OCI-LY7 (cell line): ENCODE measurements at regions not wholly inside any gene's neighbourhood (a gene's known extent, or its start where the extent isn't known, plus 50 kb on each side); places are given as distances from the start of the nearest gene placed in this dataset.
"Not testable (repeated sequence)": the region's sequence is repeated elsewhere in the genome, so short reads cannot be mapped to it uniquely, and the experiment has no call there.

Experiments used
- BruUV-seq: library from RNA; stranded (reverse); fragments of 400-500 nt; replicated peaks from 2 replicates; lab custom pipeline; 2021; lab: Mats Ljungman, UMichigan
- CTCF ChIA-PET: fragments of 300-600 bp; sonication (Branson Sonifier 250); formaldehyde crosslinking; loops from one replicate; lab custom pipeline; 2022; ENCODE audit warnings: antibody characterized with exemption; ENCODE audit not compliant: unreplicated experiment; lab: Charles Lee
- POLR2A ChIA-PET: fragments of 300-600 bp; sonication (Branson Sonifier 250); formaldehyde crosslinking; loops from one replicate; lab custom pipeline; 2022; ENCODE audit warnings: antibody characterized with exemption; lab: Charles Lee
- DNase-seq: peaks from one replicate; pipeline ENCODE4 v3.0.0-alpha.2; 2015; ENCODE audit warnings: low spot score
- H2AFZ ChIP-seq: fragments of 200-600 bp; sonication (generic), shearing (Covaris generic); 2 replicates; pipeline ENCODE4 v1.6.1; 2014; ENCODE audit warnings: mild to moderate bottlenecking, antibody characterized with exemption, low read length, moderate library complexity
- H3K27ac ChIP-seq: fragments of 200-600 bp; sonication (generic); 2 replicates; pipeline ENCODE4 v1.5.1; 2014; ENCODE audit warnings: mixed run types, low read depth, mild to moderate bottlenecking, moderate library complexity, low read length, inconsistent platforms; ENCODE audit not compliant: poor library complexity, severe bottlenecking
- H3K36me3 ChIP-seq: fragments of 200-600 bp; sonication (generic); 2 replicates; pipeline ENCODE4 v1.6.1; 2014; ENCODE audit warnings: mild to moderate bottlenecking, antibody characterized with exemption, low read length, moderate library complexity, mixed read lengths; ENCODE audit not compliant: insufficient read depth
- H3K4me1 ChIP-seq: fragments of 200-600 bp; sonication (generic); 2 replicates; pipeline ENCODE4 v1.5.1; 2014; ENCODE audit warnings: mild to moderate bottlenecking, low read length; ENCODE audit not compliant: insufficient read depth, poor library complexity, severe bottlenecking
- H3K4me2 ChIP-seq: fragments of 200-600 bp; sonication (generic); 2 replicates; pipeline ENCODE4 v1.6.1; 2014; ENCODE audit warnings: mild to moderate bottlenecking, low read length
- H3K4me3 ChIP-seq: fragments of 200-600 bp; sonication (generic); 2 replicates; pipeline ENCODE4 v1.5.1; 2014; ENCODE audit warnings: mild to moderate bottlenecking, low read depth, low read length; ENCODE audit not compliant: poor library complexity, severe bottlenecking
- H3K79me2 ChIP-seq: fragments of 200-600 bp; sonication (generic); 2 replicates; pipeline ENCODE4 v1.6.1; 2016; ENCODE audit warnings: low read depth, mild to moderate bottlenecking, low read length, moderate library complexity, mixed read lengths; ENCODE audit not compliant: insufficient read depth
- H3K9me2 ChIP-seq: fragments of 200-600 bp; sonication (generic); 2 replicates; pipeline ENCODE4 v1.6.1; 2016; ENCODE audit warnings: mild to moderate bottlenecking, low read length, mixed read lengths; ENCODE audit not compliant: insufficient read depth
- H3K9me3 ChIP-seq: fragments of 200-600 bp; sonication (generic); 2 replicates; pipeline ENCODE4 v1.6.1; 2014; ENCODE audit warnings: mild to moderate bottlenecking, mixed run types, low read length, mixed read lengths
- H4K20me1 ChIP-seq: fragments of 200-600 bp; sonication (generic); 2 replicates; pipeline ENCODE4 v1.6.1; 2014; ENCODE audit warnings: mild to moderate bottlenecking, antibody characterized with exemption, low read length, moderate library complexity, mixed read lengths; ENCODE audit not compliant: insufficient read depth
- EZH2phosphoT487 ChIP-seq: fragments of 200-600 bp; sonication (generic); IDR thresholded peaks from 2 replicates; pipeline ENCODE4 v1.6.1; 2018; ENCODE audit warnings: low read depth, borderline replicate concordance, mild to moderate bottlenecking, mixed run types, antibody characterized with exemption, low read length, moderate library complexity, mixed read lengths
- intact Hi-C: fragments of 100-400 bp; cut with micrococcal nuclease; formaldehyde crosslinking; loops from one replicate; pipeline ENCODE4 v1.10.0; 2022; ENCODE audit not compliant: unreplicated experiment
- TF ChIP-seq, protein P1 (sequence below): fragments of 200-600 bp; sonication (generic); conservative IDR thresholded peaks from 2 replicates; pipeline ENCODE4 v1.5.1; 2014; ENCODE audit warnings: mild to moderate bottlenecking, antibody characterized with exemption, low read length, moderate library complexity, mixed read lengths

DNA sequence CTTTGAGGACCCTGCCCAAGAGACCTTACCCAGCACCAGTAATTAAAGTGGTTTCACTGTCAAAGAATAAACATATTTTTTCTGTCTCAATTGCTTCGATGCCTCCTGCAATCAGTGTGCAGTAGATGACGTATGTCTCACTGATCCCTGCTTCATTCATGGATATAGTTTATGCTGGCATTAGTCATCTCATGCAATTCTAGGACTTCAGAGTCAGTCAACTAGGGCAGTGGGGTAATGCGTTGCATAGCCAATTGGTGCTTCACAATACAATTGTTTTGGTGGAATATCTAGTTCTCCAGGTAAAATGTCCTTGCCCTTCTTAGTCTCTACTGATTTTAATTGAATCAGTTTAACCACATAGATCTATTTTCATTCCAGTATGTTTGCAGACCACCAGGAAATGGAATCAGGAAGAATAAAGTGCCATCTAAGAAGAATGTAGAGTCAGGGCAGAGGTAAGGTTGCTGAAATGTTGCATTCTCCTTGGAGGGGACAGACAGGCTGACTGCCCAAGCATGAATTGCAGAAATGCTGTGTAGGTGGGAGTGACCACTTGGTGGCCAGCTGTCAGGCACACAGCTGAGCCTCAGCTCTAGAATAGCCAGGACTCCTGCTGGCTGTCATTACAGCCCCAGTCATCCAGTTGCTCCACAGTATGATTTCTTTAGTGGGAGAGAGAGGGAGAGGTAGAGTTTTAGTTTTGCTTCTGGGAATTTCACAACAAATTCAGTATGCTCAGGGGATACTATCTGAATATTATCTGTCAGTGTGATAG lies 73.5 kb upstream of the MEGF10 start:
- H3K4me1 ChIP-seq: no peaks in the 10 kb centered on the region
- no TSS peak for BruUV-seq
- ChIA-PET POLR2A (no interaction called here), CTCF (no interaction called here)
- intact Hi-C loops: no loop called here
- no peaks in the 10 kb centered on the region for H3K9me2 ChIP-seq
- no peak for DNase-seq
- H3K79me2 ChIP-seq: no peaks in the 10 kb centered on the region
- H2AFZ ChIP-seq: no peak overlapping the region
- H3K4me3 ChIP-seq: no peak overlapping the region
- no peaks in the 10 kb centered on the region for H4K20me1 ChIP-seq
- H3K9me3 ChIP-seq: no peaks in the 10 kb centered on the region
- TF ChIP-seq, protein P1, sequence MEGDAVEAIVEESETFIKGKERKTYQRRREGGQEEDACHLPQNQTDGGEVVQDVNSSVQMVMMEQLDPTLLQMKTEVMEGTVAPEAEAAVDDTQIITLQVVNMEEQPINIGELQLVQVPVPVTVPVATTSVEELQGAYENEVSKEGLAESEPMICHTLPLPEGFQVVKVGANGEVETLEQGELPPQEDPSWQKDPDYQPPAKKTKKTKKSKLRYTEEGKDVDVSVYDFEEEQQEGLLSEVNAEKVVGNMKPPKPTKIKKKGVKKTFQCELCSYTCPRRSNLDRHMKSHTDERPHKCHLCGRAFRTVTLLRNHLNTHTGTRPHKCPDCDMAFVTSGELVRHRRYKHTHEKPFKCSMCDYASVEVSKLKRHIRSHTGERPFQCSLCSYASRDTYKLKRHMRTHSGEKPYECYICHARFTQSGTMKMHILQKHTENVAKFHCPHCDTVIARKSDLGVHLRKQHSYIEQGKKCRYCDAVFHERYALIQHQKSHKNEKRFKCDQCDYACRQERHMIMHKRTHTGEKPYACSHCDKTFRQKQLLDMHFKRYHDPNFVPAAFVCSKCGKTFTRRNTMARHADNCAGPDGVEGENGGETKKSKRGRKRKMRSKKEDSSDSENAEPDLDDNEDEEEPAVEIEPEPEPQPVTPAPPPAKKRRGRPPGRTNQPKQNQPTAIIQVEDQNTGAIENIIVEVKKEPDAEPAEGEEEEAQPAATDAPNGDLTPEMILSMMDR: no peak
- TF ChIP-seq EZH2phosphoT487: no peak
- no peaks in the 10 kb centered on the region for H3K36me3 ChIP-seq
- no peak overlapping the region for H3K4me2 ChIP-seq
- no peak overlapping the region for H3K27ac ChIP-seq

DNA sequence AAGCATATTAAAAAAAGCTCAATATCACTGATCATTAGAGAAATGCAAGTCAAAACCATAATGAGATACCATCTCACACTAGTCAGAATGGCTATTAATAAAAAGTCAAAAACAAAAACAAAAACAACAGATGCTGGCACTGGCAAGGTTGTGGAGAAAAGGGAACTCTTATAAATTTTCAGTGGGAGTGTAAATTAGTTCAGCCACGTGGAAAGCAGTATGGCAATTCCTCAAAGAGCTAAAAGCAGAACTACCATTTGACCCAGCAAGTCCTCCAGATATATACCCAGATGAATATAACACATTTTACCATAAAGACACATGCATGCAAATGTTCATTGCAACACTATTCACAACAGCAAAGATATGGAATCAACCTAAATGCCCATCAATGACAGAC lies 68.7 kb upstream of the MEGF10 start:
- H2AFZ ChIP-seq, H3K9me2 ChIP-seq, H3K4me3 ChIP-seq, DNase-seq, H4K20me1 ChIP-seq, POLR2A ChIA-PET, H3K9me3 ChIP-seq, H3K4me1 ChIP-seq, H3K79me2 ChIP-seq, H3K27ac ChIP-seq, H3K36me3 ChIP-seq, H3K4me2 ChIP-seq, intact Hi-C loops, BruUV-seq: not testable (repeated sequence)
- CTCF ChIA-PET: interaction anchor here (0.6 kb wide), 1 partner anchor 1039 kb away, joined by 4 read pairs; no protein-coding TSS in a partner anchor

DNA sequence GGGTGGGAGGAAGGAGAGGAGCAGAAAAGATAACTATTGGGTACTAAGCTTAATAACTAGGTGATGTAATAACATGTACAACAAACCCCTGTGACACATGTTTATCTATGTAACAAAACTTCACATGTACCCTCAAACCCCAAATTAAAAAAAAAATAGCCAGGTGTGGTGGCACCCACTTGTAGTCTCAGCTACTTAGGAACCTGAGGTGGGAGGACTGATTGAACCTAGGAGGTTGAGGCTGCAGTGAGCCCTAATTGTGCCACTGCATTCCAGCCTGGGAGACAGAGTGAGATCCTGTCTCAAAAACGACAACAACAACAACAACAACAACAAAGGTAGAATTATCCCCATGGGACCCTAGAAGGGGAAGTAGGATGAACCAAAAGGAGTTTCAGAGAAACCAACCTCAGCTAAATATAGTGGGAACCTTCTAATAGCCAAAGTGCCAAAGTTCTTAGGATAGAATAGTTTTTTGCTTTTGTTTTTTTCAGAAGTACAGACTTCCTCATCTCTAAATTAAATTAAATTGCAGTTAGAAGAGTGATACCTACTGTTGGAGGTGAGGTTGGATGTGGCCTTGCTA lies 67.9 kb upstream of the MEGF10 start:
- H3K27ac ChIP-seq, H3K9me2 ChIP-seq, H3K4me3 ChIP-seq, H3K79me2 ChIP-seq, BruUV-seq, H4K20me1 ChIP-seq, POLR2A ChIA-PET, H3K4me2 ChIP-seq, H3K36me3 ChIP-seq, H2AFZ ChIP-seq, H3K4me1 ChIP-seq, intact Hi-C loops, H3K9me3 ChIP-seq, DNase-seq: not testable (repeated sequence)
- CTCF ChIA-PET: interaction anchor here (0.6 kb wide), 1 partner anchor 1039 kb away, joined by 4 read pairs; no protein-coding TSS in a partner anchor
